Endothelial cell of umbilical vein (primary cell): ENCODE measurements at regions not wholly inside any gene's neighbourhood (a gene's known extent, or its start where the extent isn't known, plus 50 kb on each side); places are given as distances from the start of the nearest gene placed in this dataset.

ENCODE experiments used
- BruUV-seq: library from RNA; stranded (reverse); fragments of 400-500 nt; replicated peaks from 2 replicates; lab custom pipeline; 2021; lab: Mats Ljungman, UMichigan
- CTCF ChIA-PET: fragments of 300-600, 350-600 bp; sonication (Branson Sonifier 250); formaldehyde crosslinking; loops from one replicate; lab custom pipeline; 2021; ENCODE audit warnings: antibody characterized with exemption, inconsistent platforms; lab: Charles Lee
- POLR2A ChIA-PET: fragments of 300-600, 350-600 bp; sonication (Branson Sonifier 250); formaldehyde crosslinking; loops from one replicate; lab custom pipeline; 2021; ENCODE audit warnings: antibody characterized with exemption, inconsistent platforms; lab: Charles Lee
- DNase-seq: peaks from one replicate; pipeline ENCODE4 v3.0.0-alpha.2; 2011; ENCODE audit warnings: low read depth, low spot score
- FAIRE-seq: peaks from 2 replicates; lab custom pipeline; 2011; peaks lifted over from hg19 to GRCh38; lab: Jason Lieb, UNC
- H2AFZ ChIP-seq: 2 replicates; pipeline ENCODE4 v1.6.0; 2012; ENCODE audit warnings: low read depth, low read length, control low read depth, inconsistent platforms
- H3K27ac ChIP-seq: 2 replicates; pipeline ENCODE4 v1.5.1; 2011; ENCODE audit warnings: low read depth, mild to moderate bottlenecking, control low read depth, low read length, moderate library complexity; ENCODE audit not compliant: insufficient read depth
- H3K27me3 ChIP-seq, 2 experiments: 2 replicates each; pipeline versions ENCODE4 v1.6.0 to v1.6.1; 2011; ENCODE audit warnings: low read length in 2 of 2, mixed read lengths in 1 of 2; ENCODE audit not compliant: control insufficient read depth in 2 of 2, insufficient read depth in 2 of 2
- H3K36me3 ChIP-seq, 2 experiments: 2 replicates in 1 of 2; 3 replicates in 1 of 2; pipeline ENCODE4 v1.5.1; 2011; ENCODE audit warnings: low read length in 2 of 2, mild to moderate bottlenecking in 1 of 2, moderate library complexity in 1 of 2; ENCODE audit not compliant: control insufficient read depth in 2 of 2, insufficient read depth in 2 of 2; ENCODE audit errors: extremely low read depth in 1 of 2
- H3K4me1 ChIP-seq: 3 replicates; pipeline ENCODE4 v1.5.1; 2011; ENCODE audit warnings: mild to moderate bottlenecking, low read length; ENCODE audit not compliant: control insufficient read depth, insufficient read depth; ENCODE audit errors: extremely low read depth
- H3K4me2 ChIP-seq: 2 replicates; pipeline ENCODE4 v1.6.1; 2011; ENCODE audit warnings: low read length, control low read depth, mixed read lengths; ENCODE audit not compliant: insufficient read depth
- H3K4me3 ChIP-seq, 3 experiments: fragments of 200-600 bp in 1 of 3; sonication (generic), shearing (Covaris generic) in 1 of 3; replicated peaks in 1 of 3; 2 replicates each; pipeline ENCODE4 v1.5.1; 2011 to 2016; ENCODE audit warnings: control low read depth in 3 of 3, low read length in 3 of 3, mild to moderate bottlenecking in 2 of 3, inconsistent platforms in 1 of 3, low read depth in 1 of 3, moderate library complexity in 1 of 3; ENCODE audit not compliant: insufficient read depth in 1 of 3
- H3K79me2 ChIP-seq: 2 replicates; pipeline ENCODE4 v1.6.0; 2012; ENCODE audit warnings: low read length, inconsistent platforms; ENCODE audit not compliant: control insufficient read depth, insufficient read depth
- H3K9ac ChIP-seq: replicated peaks from 2 replicates; pipeline ENCODE3; 2011; ENCODE audit warnings: low read length, control low read depth; ENCODE audit not compliant: insufficient read depth; ENCODE audit errors: extremely low read depth
- H3K9me1 ChIP-seq: replicated peaks from 3 replicates; pipeline ENCODE4 v1.6.0; 2011; ENCODE audit warnings: mild to moderate bottlenecking, low read length; ENCODE audit not compliant: control insufficient read depth, insufficient read depth; ENCODE audit errors: extremely low read depth
- H3K9me3 ChIP-seq: replicated peaks from 2 replicates; pipeline ENCODE4 v1.5.1; 2012; ENCODE audit warnings: low read length, inconsistent platforms; ENCODE audit not compliant: control insufficient read depth, insufficient read depth
- H4K20me1 ChIP-seq: replicated peaks from 2 replicates; pipeline ENCODE3; 2011; ENCODE audit warnings: mild to moderate bottlenecking, low read length; ENCODE audit not compliant: control insufficient read depth, insufficient read depth; ENCODE audit errors: extremely low read depth
- CTCF ChIP-seq, 2 donors: IDR thresholded peaks; 1 replicate in 1 of 2; 2 replicates in 1 of 2; pipeline ENCODE4 v1.5.1; 2011; ENCODE audit warnings: low read length in 2 of 2, mild to moderate bottlenecking in 2 of 2, moderate library complexity in 2 of 2, control low read depth in 1 of 2, inconsistent platforms in 1 of 2, low read depth in 1 of 2; ENCODE audit not compliant: insufficient read depth in 1 of 2; ENCODE audit errors: extremely low read depth in 1 of 2
- EZH2 ChIP-seq: IDR thresholded peaks from 2 replicates; pipeline ENCODE4 v1.6.1; 2012; ENCODE audit warnings: borderline replicate concordance, low read depth, mild to moderate bottlenecking, moderate library complexity, low read length, inconsistent platforms; ENCODE audit not compliant: severe bottlenecking
- FOS ChIP-seq: IDR thresholded peaks from 2 replicates; pipeline ENCODE4 v1.6.1; 2011; ENCODE audit warnings: mild to moderate bottlenecking, low read length, moderate library complexity, borderline replicate concordance; ENCODE audit not compliant: insufficient read depth
- GATA2 ChIP-seq: IDR thresholded peaks from 2 replicates; pipeline ENCODE4 v1.7.0; 2011; ENCODE audit warnings: low read depth, mild to moderate bottlenecking, moderate library complexity, mixed read lengths, low read length; ENCODE audit not compliant: insufficient read length, insufficient read depth
- JUN ChIP-seq: IDR thresholded peaks from 2 replicates; pipeline ENCODE4 v1.6.1; 2011; ENCODE audit warnings: borderline replicate concordance, low read depth; ENCODE audit not compliant: insufficient read length, insufficient read depth
- MYC ChIP-seq: IDR thresholded peaks from one replicate; pipeline ENCODE4 v1.6.1; 2011; ENCODE audit warnings: mild to moderate bottlenecking, low read depth, low read length
- POLR2A ChIP-seq: IDR thresholded peaks from 2 replicates; pipeline ENCODE4 v1.6.1; 2012; ENCODE audit warnings: low read depth, mild to moderate bottlenecking, control low read depth, low read length
- POLR2AphosphoS5 ChIP-seq: IDR thresholded peaks from 2 replicates; pipeline ENCODE4 v1.6.1; 2012; ENCODE audit warnings: low read depth, mild to moderate bottlenecking, control low read depth, low read length, moderate library complexity; ENCODE audit not compliant: insufficient read depth
- dilution Hi-C: fragments of 300-500 bp; cut with MboI; formaldehyde crosslinking; loops from one replicate; pipeline ENCODE4 v1.15.0; 2019; ENCODE audit warnings: low sequenced_read_pairs; ENCODE audit not compliant: extremely low pct_ligation_motif_present
- intact Hi-C: fragments of 100-400 bp; cut with micrococcal nuclease; formaldehyde crosslinking; loops from one replicate; pipeline ENCODE4 v1.10.0; 2022
- TF ChIP-seq, protein P1 (sequence below): IDR thresholded peaks from 2 replicates; pipeline ENCODE4 v1.6.1; 2011; ENCODE audit not compliant: insufficient read depth, insufficient read length

DNA sequence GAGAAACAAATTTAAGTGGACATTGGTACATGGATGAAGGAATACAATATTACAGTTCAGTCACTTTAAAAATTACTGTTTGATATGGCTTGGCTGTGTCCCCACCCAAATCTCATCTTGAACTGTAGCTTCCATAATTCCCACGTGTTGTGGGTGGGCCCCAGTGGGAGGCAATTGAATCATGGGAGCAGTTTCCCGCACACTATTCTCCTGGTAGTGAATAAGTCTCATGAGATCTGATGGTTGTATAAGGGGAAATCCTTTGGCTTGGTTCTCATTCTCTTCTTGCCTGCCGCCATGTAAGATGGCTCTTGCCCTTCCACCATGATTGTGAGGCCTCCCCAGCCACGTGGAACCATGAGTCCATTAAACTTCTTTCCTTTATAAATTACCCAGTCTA lies 804.2 kb upstream of the FRG1 start:
- Histone ChIP-seq H3K9ac (no peak overlapping the region), H3K27me3 (no peaks in the 10 kb centered on the region), H3K36me3 (no peaks in the 10 kb centered on the region), H3K79me2 (no peaks in the 10 kb centered on the region), H3K9me1 (no peaks in the 10 kb centered on the region), H2AFZ (no peak overlapping the region), H3K27ac (no peak overlapping the region), H3K4me3 (no peak overlapping the region), H3K9me3 (no peaks in the 10 kb centered on the region), H3K4me1 (no peaks in the 10 kb centered on the region), H3K4me2 (no peak overlapping the region), H4K20me1 (no peaks in the 10 kb centered on the region)
- FAIRE-seq (no peak), DNase-seq (no peak)
- intact Hi-C loops = no loop called here
- no TSS peak for BruUV-seq
- TF ChIP-seq FOS = no peak
- no peak for TF ChIP-seq POLR2A
- no peak for TF ChIP-seq POLR2AphosphoS5
- TF ChIP-seq GATA2 = no peak
- TF ChIP-seq EZH2 = no peak
- no peak for TF ChIP-seq MYC
- TF ChIP-seq, protein P1, sequence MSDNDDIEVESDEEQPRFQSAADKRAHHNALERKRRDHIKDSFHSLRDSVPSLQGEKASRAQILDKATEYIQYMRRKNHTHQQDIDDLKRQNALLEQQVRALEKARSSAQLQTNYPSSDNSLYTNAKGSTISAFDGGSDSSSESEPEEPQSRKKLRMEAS = no peak
- no peak for TF ChIP-seq CTCF (IDR thresholded peaks at IDR 0.05; ENCODE audit: extremely low read depth in 1 of 2, insufficient read depth in 1 of 2, low read depth in 1 of 2, low read length in 2 of 2)
- TF ChIP-seq JUN = no peak
- dilution Hi-C loops = no loop called here
- ChIA-PET CTCF (no interaction called here), POLR2A (no interaction called here)
